NCI-H1048 (cell line): ENCODE measurements at regions not wholly inside any gene's neighbourhood (a gene's known extent, or its start where the extent isn't known, plus 50 kb on each side); places are given as distances from the start of the nearest gene placed in this dataset.

ENCODE experiments used
- DNase-seq: peaks from one replicate; lab custom pipeline; 2025; lab: John Stamatoyannopoulos, UW

- no peak for DNase-seq
Measured at GRCh38 chr11:127137771-127138280, 137.3 kb upstream of the KIRREL3 start.

GRCh38 chr11:127136438-127136837, 135.9 kb upstream of the KIRREL3 start:
- no peak for DNase-seq

GRCh38 chr11:127135256-127135655, 134.7 kb upstream of the KIRREL3 start:
- DNase-seq: no peak

GRCh38 chr11:127133061-127133460, 132.5 kb upstream of the KIRREL3 start:
- DNase-seq: no peak

GRCh38 chr11:127130321-127130720, 129.8 kb upstream of the KIRREL3 start:
- DNase-seq: no peak

GRCh38 chr11:127126986-127127385, 126.4 kb upstream of the KIRREL3 start:
- no peak for DNase-seq

GRCh38 chr11:127119356-127119755, 118.8 kb upstream of the KIRREL3 start:
- no peak for DNase-seq

- no peak for DNase-seq
Measured at GRCh38 chr11:127118811-127119210, 118.2 kb upstream of the KIRREL3 start.

GRCh38 chr11:127117231-127117739, 116.7 kb upstream of the KIRREL3 start:
- no peak for DNase-seq

- DNase-seq: no peak
Measured at GRCh38 chr11:127115844-127116243, 115.3 kb upstream of the KIRREL3 start.

- no peak for DNase-seq
Measured at GRCh38 chr11:127114035-127114434, 113.5 kb upstream of the KIRREL3 start.

GRCh38 chr11:127110542-127110941, 110.0 kb upstream of the KIRREL3 start:
- DNase-seq: no peak

GRCh38 chr11:127109796-127110480, 109.4 kb upstream of the KIRREL3 start:
- no peak for DNase-seq

GRCh38 chr11:127108838-127109237, 108.3 kb upstream of the KIRREL3 start:
- DNase-seq: no peak

GRCh38 chr11:127106938-127107337, 106.4 kb upstream of the KIRREL3 start:
- no peak for DNase-seq

- no peak for DNase-seq
Measured at GRCh38 chr11:127105593-127106541, 105.3 kb upstream of the KIRREL3 start.

- DNase-seq: no peak
Measured at GRCh38 chr11:127103586-127104388, 103.2 kb upstream of the KIRREL3 start.

GRCh38 chr11:127098684-127099083, 98.1 kb upstream of the KIRREL3 start:
- no peak for DNase-seq

GRCh38 chr11:127080735-127081134, 80.2 kb upstream of the KIRREL3 start:
- no peak for DNase-seq

- DNase-seq: no peak
Measured at GRCh38 chr11:127075758-127076157, 75.2 kb upstream of the KIRREL3 start.

GRCh38 chr11:127074151-127074761, 73.7 kb upstream of the KIRREL3 start:
- DNase-seq: no peak
